Inflammatory macrophage treated with lipopolysaccharide for 4 hours (primary cell): ENCODE measurements at regions not wholly inside any gene's neighbourhood (a gene's known extent, or its start where the extent isn't known, plus 50 kb on each side); places are given as distances from the start of the nearest gene placed in this dataset.
A peak's percentile ranks its signal among the peaks of the same experiment; 100 is the strongest.
"Not testable (repeated sequence)": the region's sequence is repeated elsewhere in the genome, so short reads cannot be mapped to it uniquely, and the experiment has no call there.

Experiments
- DNase-seq: peaks from one replicate; pipeline ENCODE4 v3.0.0-alpha.2; 2020

DNA sequence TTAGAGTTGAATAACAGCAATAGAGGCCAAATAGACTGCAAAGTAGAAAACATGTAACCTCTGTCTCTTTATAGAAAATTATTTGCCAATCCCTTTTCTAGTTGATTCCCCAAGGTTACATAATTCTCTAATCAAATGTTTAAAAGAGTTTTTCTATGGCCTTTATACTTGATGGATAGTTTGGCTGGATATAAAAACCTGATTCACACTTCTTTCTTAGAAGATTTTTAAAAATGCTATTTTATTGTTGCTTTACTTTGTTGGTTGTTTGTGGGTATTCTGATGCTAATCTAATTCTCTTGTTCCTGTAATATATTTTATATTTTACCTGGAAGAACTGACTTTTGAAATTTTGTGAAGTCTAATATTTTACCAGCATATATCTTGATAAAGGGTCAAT lies 331.1 kb upstream of the MTPN start:
- DNase-seq: no peak

DNA sequence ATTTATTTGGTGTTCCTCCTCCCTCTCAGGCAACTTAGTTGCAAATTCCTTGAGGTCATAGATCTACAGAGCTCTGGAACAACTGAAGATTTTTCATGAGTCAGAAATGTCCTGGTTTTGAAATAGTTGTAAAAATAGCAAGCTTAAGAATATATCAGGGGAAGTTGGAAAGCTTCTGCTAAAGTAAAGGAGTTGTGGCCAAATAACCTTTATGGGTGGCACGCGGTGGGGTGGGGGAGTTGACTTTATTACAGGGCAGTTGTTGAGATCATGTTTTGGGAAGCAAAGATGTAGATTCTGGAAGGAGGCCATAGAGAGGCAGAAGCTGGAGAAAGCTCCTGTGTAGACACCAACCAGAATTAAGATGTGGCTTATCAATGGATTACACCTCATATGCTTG lies 326.0 kb upstream of the MTPN start:
- no peak for DNase-seq

DNA sequence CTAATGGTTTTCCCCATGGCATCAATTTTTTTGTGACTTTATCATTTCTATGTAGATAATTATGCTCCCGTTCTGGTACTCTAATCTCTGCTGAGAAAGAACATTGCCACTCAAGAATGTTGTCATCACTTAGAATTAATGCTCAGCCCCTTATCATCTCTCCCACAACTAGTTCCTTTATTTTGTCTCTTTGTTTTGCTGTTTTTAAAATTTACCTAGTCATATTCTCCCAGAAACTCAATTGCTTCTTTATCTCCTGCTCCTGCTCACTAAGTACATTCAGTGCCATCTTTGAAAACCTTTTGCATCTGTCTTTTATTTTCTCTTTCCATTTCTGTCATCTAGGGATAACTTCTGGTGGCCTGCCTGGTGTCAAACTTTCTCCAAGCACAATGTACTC lies 324.9 kb upstream of the MTPN start:
- DNase-seq: no peak

DNA sequence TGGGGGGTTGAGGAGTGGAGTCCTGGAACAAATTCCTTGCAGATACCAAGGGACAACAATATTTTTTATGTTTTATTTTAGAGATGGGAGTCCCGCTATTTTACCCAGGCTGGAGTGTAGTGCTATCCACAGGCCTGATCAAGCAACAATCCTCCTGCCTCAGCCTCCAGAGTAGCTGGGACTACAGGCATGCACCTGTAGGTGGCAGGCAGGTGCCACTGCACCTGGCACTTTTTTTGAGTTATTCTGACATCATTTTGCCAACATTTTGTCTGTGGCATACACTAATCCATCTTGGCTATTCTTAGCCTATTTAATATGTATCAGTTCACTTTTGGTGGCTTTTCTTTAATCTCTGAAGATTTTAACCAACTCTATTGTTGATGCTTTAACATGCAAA lies 317.8 kb upstream of the MTPN start:
- no peak for DNase-seq

DNA sequence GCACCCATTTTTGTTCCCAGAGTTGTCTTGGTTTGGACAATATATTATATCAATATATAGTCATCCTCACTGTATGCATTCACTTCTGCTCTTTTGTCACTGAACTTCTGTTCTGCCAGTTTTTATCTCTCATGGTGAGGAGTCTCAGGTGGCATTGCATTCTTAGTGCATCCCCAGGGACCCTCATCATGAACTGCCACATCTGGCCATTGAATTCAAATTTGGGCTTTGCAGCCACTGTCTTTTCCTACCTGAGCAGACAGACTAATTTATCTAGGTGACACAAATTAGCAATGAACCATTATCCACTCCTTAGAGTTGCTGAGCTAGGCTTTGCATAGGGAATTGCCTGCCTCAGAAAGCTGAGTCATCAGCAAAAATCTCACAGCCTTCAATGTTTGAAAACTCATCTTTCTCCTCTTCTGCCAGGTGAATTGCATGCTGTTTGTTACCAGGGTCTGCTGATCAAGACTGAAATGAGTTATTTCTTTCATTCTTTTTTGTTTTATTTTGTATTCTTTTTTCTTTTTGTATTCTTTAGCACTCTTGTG lies 316.8 kb upstream of the MTPN start:
- no peak for DNase-seq

DNA sequence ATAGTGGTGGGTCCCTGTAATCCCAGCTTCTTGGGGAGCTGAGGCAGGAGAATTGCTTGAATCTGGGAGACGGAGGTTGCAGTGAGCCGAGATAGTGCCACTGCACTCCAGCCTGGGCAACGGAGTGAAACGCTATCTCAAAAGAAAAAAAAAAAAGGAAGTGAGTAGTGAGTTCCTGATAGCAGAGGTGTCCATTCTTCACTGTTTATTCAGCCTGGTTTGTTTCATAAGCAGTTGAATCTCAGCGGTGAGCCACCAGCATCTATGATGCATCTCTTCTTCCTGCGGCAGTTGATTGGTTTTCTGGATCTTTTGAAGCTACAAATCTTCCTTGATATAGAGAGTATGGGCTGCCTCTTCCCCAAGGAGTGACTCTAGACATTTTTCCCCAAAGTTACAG lies 316.1 kb upstream of the MTPN start:
- DNase-seq: no peak

DNA sequence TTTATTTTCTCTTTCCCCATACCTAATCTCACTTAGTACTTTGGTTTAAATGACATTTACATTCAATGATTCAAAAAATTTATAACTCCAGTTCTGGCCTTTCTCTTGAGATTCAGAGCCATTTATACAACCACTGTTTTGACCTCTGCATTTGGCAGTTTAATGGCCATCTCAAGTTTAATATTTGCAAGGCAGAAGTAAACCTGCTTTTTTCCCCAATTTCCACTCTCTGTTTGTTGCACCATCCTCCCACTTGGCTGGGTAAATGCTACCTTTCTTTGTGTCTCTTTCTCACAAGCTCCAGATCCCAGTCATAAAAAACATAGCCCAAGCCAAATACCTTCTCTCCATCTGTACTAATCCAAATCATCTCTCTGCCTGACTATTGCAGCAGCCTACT lies 315.2 kb upstream of the MTPN start:
- DNase-seq: no peak

DNA sequence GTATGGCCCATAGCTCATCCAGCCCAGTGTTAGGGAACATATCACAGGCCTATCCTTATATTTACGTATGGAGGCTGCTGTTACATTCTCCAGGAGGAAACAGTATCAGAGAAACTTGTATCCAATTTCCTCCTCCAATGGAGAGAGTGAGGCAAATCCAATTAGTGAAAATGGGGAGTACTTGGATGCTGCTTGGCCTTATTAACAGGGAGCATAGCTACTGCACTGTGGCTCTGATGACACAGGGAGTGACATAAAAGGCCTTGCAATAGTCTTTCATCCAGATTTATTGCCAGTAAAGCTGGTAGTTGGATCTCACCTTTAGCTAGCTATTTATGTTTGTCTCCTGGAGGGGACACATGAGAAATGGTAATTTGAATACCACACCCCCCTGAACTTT lies 313.2 kb upstream of the MTPN start:
- DNase-seq: no peak

DNA sequence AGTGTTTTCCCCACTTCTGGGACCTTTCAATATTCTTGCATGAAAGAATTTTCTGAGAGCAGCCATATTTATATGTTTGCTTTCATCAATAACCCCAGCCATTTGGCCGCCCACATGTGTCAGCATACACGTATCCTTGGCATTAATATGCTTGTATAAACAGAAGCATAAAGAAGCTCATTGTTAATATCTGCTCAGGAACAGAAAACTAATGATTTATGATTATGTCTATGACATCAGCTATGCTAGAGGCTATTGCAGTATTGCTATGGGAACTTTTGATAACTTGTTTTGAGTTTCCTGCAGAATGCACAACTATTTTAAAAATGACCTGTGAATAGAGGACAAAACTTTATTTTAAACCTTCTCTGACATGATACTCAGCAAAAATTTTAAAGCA lies 300.9 kb upstream of the MTPN start:
- no peak for DNase-seq

DNA sequence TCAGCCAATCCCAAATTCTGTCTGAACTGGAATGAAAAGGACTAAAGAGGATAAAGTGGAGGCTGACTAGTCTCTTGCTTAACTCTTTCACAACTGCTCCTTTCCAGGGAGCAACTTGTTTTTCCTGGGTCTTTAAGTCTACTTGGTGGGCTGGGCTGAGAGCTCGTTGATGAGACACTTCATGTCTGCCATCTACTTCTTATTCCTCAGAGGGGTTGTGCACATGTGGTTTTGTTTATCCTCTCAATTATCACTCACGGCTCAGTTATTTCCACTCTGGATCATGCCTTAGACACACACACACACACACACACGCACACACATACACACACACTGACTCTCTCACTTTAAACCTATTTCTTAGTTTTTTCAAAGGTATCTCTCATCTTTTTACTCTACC lies 298.6 kb upstream of the MTPN start:
- no peak for DNase-seq

DNA sequence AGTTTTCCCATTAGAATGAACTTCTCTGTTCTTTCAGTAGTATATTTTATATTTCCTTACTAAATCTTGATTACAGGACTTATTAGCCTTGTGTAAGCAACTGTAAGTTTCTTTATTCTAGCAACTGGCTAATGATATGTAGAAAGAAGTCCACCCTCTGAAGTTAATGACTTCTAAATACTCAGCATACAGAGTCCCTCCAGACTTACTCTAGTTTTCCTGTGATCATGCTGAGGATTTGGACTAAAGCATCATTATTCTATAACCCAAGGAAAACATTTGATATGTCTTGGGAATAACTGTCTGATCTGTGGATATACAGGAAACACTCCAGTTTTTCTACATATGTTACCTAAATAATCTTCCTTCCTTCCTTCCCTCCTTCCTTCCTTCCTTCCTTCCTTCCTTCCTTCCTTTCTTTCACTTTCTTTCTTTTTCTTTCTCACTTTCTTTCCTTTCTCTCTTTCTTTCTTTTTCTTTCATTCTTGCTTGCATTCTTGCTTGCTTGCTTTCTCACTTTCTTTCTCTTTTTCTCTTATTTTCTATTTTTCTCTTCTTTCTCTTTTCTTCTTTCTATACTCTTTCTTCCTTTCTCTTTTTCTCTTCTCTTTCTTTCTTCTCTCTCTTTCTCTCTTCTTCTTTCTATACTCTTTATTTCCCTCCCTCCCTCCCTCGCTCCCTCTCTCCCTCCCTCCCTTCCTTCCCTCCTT lies 297.6 kb upstream of the MTPN start:
- no peak for DNase-seq

DNA sequence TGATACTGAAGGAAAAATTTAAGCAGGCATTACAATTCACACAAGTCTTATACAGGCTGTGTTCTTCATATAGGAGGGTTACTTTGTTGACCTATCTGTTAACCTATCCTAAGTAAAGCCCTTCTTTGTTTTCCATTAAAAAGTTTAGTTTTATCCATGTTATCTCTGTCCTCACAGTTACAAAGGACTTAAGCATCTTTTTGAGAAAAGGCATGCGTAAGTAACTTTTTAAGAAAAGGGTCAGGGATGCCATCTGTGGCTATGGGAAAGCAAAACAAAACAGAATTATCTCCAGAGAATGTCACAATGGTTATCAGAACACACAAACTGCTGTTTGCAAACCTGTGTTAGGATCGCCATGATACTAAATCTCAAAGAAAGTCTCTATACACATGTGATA lies 295.8 kb upstream of the MTPN start:
- DNase-seq: no peak

DNA sequence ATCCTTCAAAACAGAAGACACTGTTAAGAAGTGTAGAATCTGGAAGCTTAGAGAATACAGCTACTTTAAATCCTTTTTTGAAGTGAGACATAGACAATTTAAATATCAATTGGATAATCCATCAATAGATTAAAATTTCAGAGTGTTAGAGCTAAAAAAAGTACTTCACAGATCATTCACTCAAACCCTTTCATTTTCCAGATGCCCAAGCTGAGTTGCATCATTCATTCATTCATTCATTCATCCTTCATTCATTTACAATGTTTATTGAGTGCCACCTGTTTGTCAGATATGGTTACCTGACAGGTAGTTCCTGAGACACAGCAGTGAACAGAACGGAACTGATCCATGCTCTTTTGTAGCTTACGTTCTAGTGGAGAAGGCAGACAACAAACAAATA lies 290.7 kb upstream of the MTPN start:
- no peak for DNase-seq

DNA sequence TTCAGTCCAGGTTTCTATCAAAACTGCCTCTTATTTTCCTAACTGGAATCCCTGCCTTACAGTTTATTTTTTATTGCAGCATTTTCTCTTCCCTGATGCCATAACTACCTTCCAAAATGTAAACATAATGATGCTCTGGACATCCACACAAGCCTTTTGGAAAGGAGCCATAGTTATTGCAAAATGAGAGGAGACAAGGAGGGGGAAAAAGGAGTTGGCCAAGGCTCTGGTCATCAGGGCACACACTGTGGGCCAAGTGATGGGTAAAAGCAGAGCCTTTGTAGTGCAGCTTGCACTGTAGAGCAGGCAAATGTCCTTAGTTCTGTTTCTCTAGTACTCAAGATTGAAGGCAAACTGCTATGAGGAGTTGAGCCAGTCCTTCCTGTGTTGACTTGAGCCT lies 289.3 kb upstream of the MTPN start:
- no peak for DNase-seq

DNA sequence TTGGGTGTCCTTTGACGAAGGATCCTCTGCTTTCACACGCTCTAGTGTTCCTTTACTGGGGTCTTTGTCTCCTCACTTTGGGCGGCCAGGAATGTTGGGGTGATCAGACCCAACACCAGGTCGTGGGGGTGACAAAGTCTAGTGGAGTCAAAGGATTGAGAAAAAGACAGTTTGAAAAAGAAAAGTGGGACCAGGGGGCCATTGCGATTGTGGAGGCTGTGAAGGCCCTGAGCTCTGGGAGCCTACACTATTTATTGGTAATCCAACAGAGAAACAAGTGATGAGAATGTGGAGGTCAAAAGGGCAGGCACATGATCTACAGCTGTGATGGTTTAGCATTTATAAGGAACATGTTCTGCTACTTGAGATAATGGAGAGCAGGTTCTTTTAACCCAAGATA lies 287.1 kb upstream of the MTPN start:
- not testable (repeated sequence) for DNase-seq

DNA sequence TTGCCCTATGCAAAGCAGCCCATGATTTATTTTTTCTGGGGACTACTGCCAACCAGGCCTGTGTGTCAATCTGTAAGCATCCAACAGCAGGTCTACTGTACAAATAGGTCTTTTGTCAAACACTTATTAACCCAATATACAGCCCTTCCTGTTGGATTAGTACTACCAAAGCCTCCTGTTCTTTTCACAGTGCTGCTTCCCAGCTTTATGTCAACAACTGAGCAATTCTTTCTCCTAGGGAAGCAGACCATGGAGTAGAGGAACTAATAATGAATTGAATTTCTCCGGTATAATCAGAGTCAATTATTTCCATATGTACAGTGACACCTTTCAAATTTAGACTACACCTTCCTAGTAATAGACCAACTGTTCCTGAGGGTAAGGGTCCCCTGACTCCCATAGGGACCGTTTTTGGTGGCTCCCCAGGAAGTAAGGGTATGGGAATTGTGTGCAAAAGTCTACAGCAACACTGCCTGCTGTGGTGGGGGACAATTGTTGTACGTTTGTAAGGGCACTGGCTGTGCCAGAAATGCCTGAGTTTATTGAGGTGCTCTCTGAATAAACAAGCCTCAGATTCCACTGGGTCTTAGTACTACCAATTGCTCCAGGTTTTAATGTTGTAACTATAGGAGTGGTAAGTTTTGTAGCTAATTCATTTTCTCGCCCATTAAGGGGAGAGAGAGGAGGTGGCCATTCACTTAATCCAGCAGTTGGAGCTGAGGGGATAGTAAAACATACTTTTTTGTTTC lies 286.1 kb upstream of the MTPN start:
- not testable (repeated sequence) for DNase-seq

DNA sequence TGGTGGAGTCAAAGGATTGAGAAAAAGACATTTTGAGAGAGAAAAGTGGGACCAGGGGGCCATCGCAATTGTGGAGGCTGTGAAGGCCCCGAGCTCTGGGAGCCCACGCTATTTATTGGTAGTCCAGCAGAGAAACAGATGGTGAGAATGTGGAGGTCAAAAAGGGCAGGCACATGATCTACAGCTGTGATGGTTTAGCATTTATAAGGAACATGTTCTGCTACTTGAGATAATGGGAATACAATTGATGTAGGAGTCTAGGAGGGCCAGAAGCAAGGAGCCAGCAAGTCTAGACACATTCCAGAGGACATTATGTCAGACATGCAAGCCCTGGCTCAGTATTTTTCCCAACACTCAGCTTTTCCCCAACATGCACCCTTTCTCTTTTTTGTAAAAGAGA lies 283.4 kb upstream of the MTPN start:
- DNase-seq: not testable (repeated sequence)

DNA sequence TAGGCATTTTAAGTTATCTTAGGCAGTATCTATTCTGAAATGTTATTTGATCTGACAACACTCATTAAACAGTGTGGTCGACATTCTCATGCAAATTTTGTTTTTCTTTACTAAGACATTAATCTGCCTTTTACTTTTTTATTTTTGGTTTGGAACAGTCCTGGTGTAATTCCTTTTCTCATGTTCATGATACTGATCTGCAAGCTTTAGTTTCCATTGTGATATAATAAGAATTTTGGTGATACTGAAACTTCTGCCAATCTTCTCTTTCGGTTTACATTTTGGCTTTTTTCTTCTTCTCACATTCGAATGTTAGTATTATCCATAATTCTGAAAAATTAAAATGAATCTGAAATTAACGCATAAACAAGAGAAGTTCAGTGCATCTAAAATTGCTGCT lies 281.9 kb upstream of the MTPN start:
- no peak for DNase-seq

DNA sequence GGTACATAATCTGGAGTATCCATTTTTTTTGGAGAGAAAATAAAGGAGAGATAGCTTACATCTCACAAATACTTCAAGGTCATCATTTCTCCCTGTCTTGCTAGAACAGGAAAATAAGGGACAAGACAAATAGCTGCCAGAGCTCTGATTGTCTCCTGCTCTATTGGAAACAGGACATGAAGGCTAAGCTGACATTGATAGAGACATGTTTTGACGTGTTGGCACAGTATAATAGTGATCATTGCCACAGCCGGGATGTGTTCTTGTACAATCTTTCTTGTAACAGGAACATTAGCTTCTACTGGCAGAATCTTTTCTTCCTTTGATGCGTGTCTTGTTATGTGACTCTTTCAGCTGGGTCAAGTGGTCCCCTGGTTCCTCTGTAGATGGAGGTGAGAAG lies 279.3 kb upstream of the MTPN start:
- DNase-seq: no peak

DNA sequence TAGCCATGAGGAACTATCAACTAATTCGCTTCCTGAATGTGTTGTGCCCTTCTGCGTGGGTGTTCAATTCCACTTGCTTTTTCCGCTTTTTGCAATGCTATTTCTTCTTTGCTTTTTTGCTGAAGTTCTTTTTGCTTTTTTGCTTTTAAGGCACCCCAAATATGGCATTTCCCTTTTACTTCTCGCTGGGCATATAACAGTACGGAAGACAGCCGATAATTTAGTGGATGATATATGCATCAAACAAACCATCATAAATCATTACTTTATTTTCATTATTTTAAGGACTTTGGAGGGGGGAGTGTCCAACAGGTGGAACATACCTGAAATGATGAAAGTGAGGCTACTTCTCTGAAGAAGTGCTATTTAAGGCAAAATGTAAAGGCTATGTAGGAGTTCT lies 277.0 kb upstream of the MTPN start:
- peak; percentile 3 for DNase-seq

DNA sequence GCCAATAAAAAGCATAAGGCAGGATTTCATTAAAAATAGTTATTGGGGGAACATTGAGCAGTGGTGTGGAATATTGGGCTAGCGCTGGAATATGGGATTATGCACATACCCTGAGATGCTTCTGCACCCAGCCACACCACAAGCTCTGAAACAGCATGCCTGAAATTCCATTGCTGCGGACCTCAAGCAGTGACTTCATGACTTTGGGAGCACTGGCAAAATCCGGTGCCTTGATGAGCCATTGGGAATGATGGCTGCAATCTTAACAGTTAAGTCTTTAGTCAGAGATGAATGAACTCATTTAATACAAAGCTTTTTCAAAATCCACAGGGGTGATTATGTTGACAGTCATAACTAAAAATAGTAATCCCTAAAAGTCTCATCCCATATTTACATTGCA lies 274.7 kb upstream of the MTPN start:
- no peak for DNase-seq

DNA sequence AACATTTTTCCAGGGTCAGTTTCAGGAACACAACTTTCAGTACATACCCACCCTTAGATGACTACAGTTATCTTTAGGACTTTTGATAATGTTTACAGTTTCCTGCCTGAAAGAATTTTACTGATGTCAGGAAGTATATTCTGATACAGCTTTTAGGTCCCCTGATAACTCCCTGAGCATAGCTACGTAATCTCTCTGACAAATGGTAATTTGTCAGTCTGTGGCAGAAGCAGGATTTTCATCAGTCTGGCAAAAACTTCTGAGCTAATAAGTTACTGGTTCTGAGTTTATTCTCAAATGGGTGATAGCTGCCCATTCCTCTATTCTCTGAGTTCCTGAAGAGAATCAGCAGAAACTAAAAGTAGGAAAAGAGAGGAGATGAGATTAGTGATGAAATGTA lies 270.1 kb upstream of the MTPN start:
- DNase-seq: no peak

DNA sequence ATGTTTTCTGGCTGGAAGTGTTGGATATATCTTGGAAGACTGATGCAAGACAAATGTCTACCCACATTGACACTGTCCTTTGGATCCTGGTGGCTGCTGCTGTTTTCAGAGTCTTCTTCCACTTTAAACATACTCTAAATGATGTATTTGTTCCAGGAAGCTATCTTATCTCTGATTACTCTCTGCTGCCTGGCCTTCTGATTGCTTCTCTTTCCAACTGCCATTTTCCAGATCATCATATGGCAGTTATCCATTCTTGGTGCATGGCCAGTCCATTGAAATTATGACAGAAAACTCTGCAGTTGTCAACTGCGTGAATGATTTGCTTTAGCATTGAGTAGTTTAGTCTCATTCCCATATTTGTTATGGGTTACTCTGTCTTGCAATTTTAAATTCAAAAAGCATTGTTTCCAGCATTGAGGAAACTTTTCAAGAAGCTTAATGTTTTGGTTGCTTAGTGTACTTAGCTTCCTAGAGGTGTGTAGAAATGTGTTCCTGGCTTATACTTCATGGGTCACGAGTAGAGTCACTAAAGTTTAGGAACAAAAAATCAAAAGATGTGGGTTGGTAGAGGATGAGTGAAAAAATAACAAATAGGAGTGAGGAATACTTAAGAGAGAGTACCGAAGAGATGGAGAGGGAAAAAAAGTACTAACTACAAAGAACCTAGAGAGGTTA lies 268.3 kb upstream of the MTPN start:
- DNase-seq: no peak

DNA sequence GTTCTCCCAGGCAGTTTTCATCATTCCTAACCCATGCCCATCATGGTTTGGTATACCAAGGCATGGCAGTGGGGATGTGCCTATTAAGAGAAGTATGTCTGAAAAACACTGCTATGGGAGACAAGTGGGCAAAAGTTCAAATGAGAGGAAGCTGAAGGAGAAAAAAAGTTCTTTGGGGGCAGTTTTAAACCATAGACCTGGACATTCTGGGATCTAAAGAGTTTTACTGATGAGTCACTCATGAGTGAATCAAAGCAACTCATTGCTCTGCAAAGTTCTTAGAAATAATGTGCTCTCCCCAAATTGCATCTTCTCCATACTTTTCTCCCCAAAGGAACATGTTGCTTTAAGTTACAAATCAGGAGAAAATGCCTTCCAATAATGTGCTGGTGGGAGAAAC lies 256.9 kb upstream of the MTPN start:
- DNase-seq: no peak
